ENCODE measurements at regions not wholly inside any gene's neighbourhood (a gene's known extent, or its start where the extent isn't known, plus 50 kb on each side); places are given as distances from the start of the nearest gene placed in this dataset.

GRCh38 chr3:98701071-98701675 lies 62.0 kb upstream of the ST3GAL6 start:
- 55% methylated on average over 2 of the region's 2 CpGs for WGBS (ENCODE audit: low lambda C conversion rate, missing lambda C conversion rate)
- Histone ChIP-seq H3K4me3 (no peak overlapping the region), H4K20me1 (ENCODE audit: insufficient read depth, poor library complexity, severe bottlenecking) (no peaks in the 10 kb centered on the region), H3K9me3 (ENCODE audit: low read depth) (no peaks in the 10 kb centered on the region), H3K79me2 (no peaks in the 10 kb centered on the region), H2AFZ (no peak overlapping the region), H3K4me1 (ENCODE audit: insufficient read depth) (no peaks in the 10 kb centered on the region), H3K36me3 (replicated peaks; ENCODE audit: insufficient read depth, low read depth) (no peaks in the 10 kb centered on the region), H3K27ac (no peak overlapping the region), H3K4me2 (no peak overlapping the region), H3K9me2 (replicated peaks; ENCODE audit: insufficient read depth) (no peaks in the 10 kb centered on the region), H3K27me3 (no peaks in the 10 kb centered on the region)
- TF ChIP-seq EZH2 (IDR thresholded peaks at IDR 0.05; ENCODE audit: borderline replicate concordance) (no peak), CTCF (IDR thresholded peaks at IDR 0.05; ENCODE audit: poor library complexity) (no peak), EZH2phosphoT487 (IDR thresholded peaks at IDR 0.05; ENCODE audit: low read depth, severe bottlenecking, unreplicated experiment) (no peak)
- no peak for DNase-seq (ENCODE audit: low spot score)

GRCh38 chr3:98702166-98702565 lies 61.0 kb upstream of the ST3GAL6 start:
- Histone ChIP-seq H3K4me2 (no peak overlapping the region), H4K20me1 (ENCODE audit: insufficient read depth, poor library complexity, severe bottlenecking) (no peaks in the 10 kb centered on the region), H3K27ac (no peak overlapping the region), H3K9me2 (replicated peaks; ENCODE audit: insufficient read depth) (no peaks in the 10 kb centered on the region), H3K36me3 (replicated peaks; ENCODE audit: insufficient read depth, low read depth) (no peaks in the 10 kb centered on the region), H2AFZ (no peak overlapping the region), H3K9me3 (ENCODE audit: low read depth) (no peaks in the 10 kb centered on the region), H3K4me3 (no peak overlapping the region), H3K79me2 (no peaks in the 10 kb centered on the region), H3K27me3 (no peaks in the 10 kb centered on the region), H3K4me1 (ENCODE audit: insufficient read depth) (no peaks in the 10 kb centered on the region)
- TF ChIP-seq EZH2 (IDR thresholded peaks at IDR 0.05; ENCODE audit: borderline replicate concordance) (no peak), EZH2phosphoT487 (IDR thresholded peaks at IDR 0.05; ENCODE audit: low read depth, severe bottlenecking, unreplicated experiment) (no peak), CTCF (IDR thresholded peaks at IDR 0.05; ENCODE audit: poor library complexity) (no peak)
- DNase-seq (ENCODE audit: low spot score) = no peak
- WGBS (ENCODE audit: low lambda C conversion rate, missing lambda C conversion rate) = 99% methylated on average over 3 of the region's 4 CpGs

- H3K4me3 ChIP-seq = no peak overlapping the region
- H3K9me2 ChIP-seq (replicated peaks; ENCODE audit: insufficient read depth) = no peaks in the 10 kb centered on the region
- H2AFZ ChIP-seq = no peak overlapping the region
- no peaks in the 10 kb centered on the region for H3K36me3 ChIP-seq (replicated peaks; ENCODE audit: insufficient read depth, low read depth)
- peaks cover 5% of the 10 kb centered on the region for H3K4me1 ChIP-seq (ENCODE audit: insufficient read depth)
- no peak overlapping the region for H3K27ac ChIP-seq
- no peaks in the 10 kb centered on the region for H3K9me3 ChIP-seq (ENCODE audit: low read depth)
- H3K4me2 ChIP-seq = no peak overlapping the region
- no peak for DNase-seq (ENCODE audit: low spot score)
- TF ChIP-seq EZH2 (IDR thresholded peaks at IDR 0.05; ENCODE audit: borderline replicate concordance) = no peak
- TF ChIP-seq CTCF (IDR thresholded peaks at IDR 0.05; ENCODE audit: poor library complexity) = no peak
- no peak for TF ChIP-seq EZH2phosphoT487 (IDR thresholded peaks at IDR 0.05; ENCODE audit: low read depth, severe bottlenecking, unreplicated experiment)
- no peaks in the 10 kb centered on the region for H4K20me1 ChIP-seq (ENCODE audit: insufficient read depth, poor library complexity, severe bottlenecking)
- H3K27me3 ChIP-seq = no peaks in the 10 kb centered on the region
- 92% methylated on average over 1 of the region's 1 CpG for WGBS (ENCODE audit: low lambda C conversion rate, missing lambda C conversion rate)
- no peaks in the 10 kb centered on the region for H3K79me2 ChIP-seq
These were observed 57.9 kb upstream of the ST3GAL6 start for GRCh38 chr3:98705212-98705611.

All from hepatocyte (in vitro differentiated cells).